H1 (cell line): ENCODE measurements at regions not wholly inside any gene's neighbourhood (a gene's known extent, or its start where the extent isn't known, plus 50 kb on each side); places are given as distances from the start of the nearest gene placed in this dataset.
A peak's percentile ranks its signal among the peaks of the same experiment; 100 is the strongest.

Experiments
- CTCF ChIA-PET: fragments of 300-600 bp; sonication (Branson Sonifier 250); formaldehyde crosslinking; loops from one replicate; lab custom pipeline; 2021; ENCODE audit not compliant: partially characterized antibody; lab: Charles Lee
- POLR2A ChIA-PET: fragments of 300-600 bp; sonication (Branson Sonifier 250); formaldehyde crosslinking; loops from one replicate; lab custom pipeline; 2021; ENCODE audit warnings: inconsistent platforms; ENCODE audit not compliant: partially characterized antibody; lab: Charles Lee
- DNase-seq, 2 experiments: peaks; one replicate each; pipeline versions ENCODE4 v3.0.0 to v3.0.0-alpha.2; 2010 to 2022; ENCODE audit warnings: low spot score in 2 of 2, low read depth in 1 of 2, mixed read lengths in 1 of 2
- FAIRE-seq: peaks from 2 replicates; lab custom pipeline; 2011; peaks lifted over from hg19 to GRCh38; lab: Jason Lieb, UNC
- H2AFZ ChIP-seq: 2 replicates; pipeline ENCODE4 v1.8.1; 2012; ENCODE audit warnings: low read length, inconsistent platforms
- H2AK5ac ChIP-seq: 2 replicates; pipeline ENCODE4 v1.6.1; 2013; ENCODE audit warnings: low read depth, low read length
- H2BK120ac ChIP-seq: replicated peaks from 2 replicates; pipeline ENCODE3; 2013; ENCODE audit warnings: low read depth, low read length, inconsistent platforms
- H2BK12ac ChIP-seq: 2 replicates; pipeline ENCODE4 v1.6.1; 2013; ENCODE audit warnings: low read depth, low read length
- H2BK15ac ChIP-seq: 2 replicates; pipeline ENCODE4 v1.6.1; 2013; ENCODE audit warnings: low read length
- H2BK20ac ChIP-seq: 2 replicates; pipeline ENCODE4 v1.6.1; 2013; ENCODE audit warnings: low read length
- H2BK5ac ChIP-seq: 2 replicates; pipeline ENCODE4 v1.6.1; 2013; ENCODE audit warnings: low read depth, low read length
- H3K14ac ChIP-seq: 2 replicates; pipeline ENCODE4 v1.6.1; 2013; ENCODE audit warnings: inconsistent platforms; ENCODE audit not compliant: insufficient read length
- H3K18ac ChIP-seq: 2 replicates; pipeline ENCODE4 v1.6.1; 2013; ENCODE audit warnings: low read length; ENCODE audit errors: extremely low read depth
- H3K23ac ChIP-seq: 2 replicates; pipeline ENCODE4 v1.6.1; 2013; ENCODE audit warnings: inconsistent platforms; ENCODE audit not compliant: insufficient read length
- H3K23me2 ChIP-seq: 2 replicates; pipeline ENCODE4 v1.6.1; 2013; ENCODE audit warnings: low read depth, low read length
- H3K27ac ChIP-seq: 2 replicates; pipeline ENCODE4 v1.6.1; 2011; ENCODE audit warnings: low read depth, low read length, inconsistent platforms
- H3K27me3 ChIP-seq, 4 experiments: replicated peaks in 1 of 4; 1 replicate in 1 of 4; 2 replicates in 3 of 4; pipeline versions ENCODE4 v1.6.1 to v1.8.1; 2011 to 2013; ENCODE audit warnings: low read length in 3 of 4, mild to moderate bottlenecking in 3 of 4, inconsistent platforms in 2 of 4, mixed read lengths in 2 of 4, moderate library complexity in 1 of 4; ENCODE audit not compliant: control insufficient read depth in 3 of 4, insufficient read depth in 3 of 4; ENCODE audit errors: extremely low read depth in 1 of 4
- H3K36me3 ChIP-seq, 4 experiments: 2 replicates each; pipeline versions ENCODE4 v1.6.1 to v1.8.1; 2011 to 2013; ENCODE audit warnings: mild to moderate bottlenecking in 4 of 4, low read length in 3 of 4, moderate library complexity in 2 of 4, control low read depth in 1 of 4, inconsistent platforms in 1 of 4; ENCODE audit not compliant: insufficient read depth in 4 of 4, control insufficient read depth in 2 of 4
- H3K4ac ChIP-seq: replicated peaks from 2 replicates; pipeline ENCODE3; 2013; ENCODE audit warnings: low read length, low read depth, mixed read lengths, inconsistent platforms; ENCODE audit not compliant: insufficient read length
- H3K4me1 ChIP-seq, 4 experiments: replicated peaks in 1 of 4; 1 replicate in 1 of 4; 2 replicates in 3 of 4; pipeline versions ENCODE4 v1.6.1 to v1.8.1; 2011 to 2013; ENCODE audit warnings: low read length in 3 of 4, inconsistent platforms in 2 of 4, mixed read lengths in 1 of 4; ENCODE audit not compliant: insufficient read depth in 4 of 4, control insufficient read depth in 3 of 4
- H3K4me2 ChIP-seq, 2 experiments: 2 replicates each; pipeline versions ENCODE4 v1.6.1 to v1.8.1; 2011 to 2013; ENCODE audit warnings: low read depth in 2 of 2, low read length in 2 of 2, control low read depth in 1 of 2, inconsistent platforms in 1 of 2, mild to moderate bottlenecking in 1 of 2; ENCODE audit not compliant: insufficient read depth in 1 of 2
- H3K4me3 ChIP-seq, 4 experiments: fragments of 200-600, 300-600 bp in 1 of 4; sonication (generic), shearing (Covaris generic), sonication (Bioruptor Twin) in 1 of 4; 2 replicates each; pipeline versions ENCODE4 v1.5.1 to v1.8.1; 2011 to 2016; ENCODE audit warnings: low read length in 4 of 4, low read depth in 3 of 4, control low read depth in 2 of 4, inconsistent platforms in 2 of 4, mild to moderate bottlenecking in 2 of 4, mixed read lengths in 1 of 4, moderate library complexity in 1 of 4; ENCODE audit not compliant: insufficient read depth in 2 of 4; ENCODE audit errors: extremely low read depth in 1 of 4
- H3K56ac ChIP-seq: replicated peaks from 2 replicates; pipeline ENCODE3; 2013; ENCODE audit warnings: low read depth, mild to moderate bottlenecking, mixed read lengths, low read length, inconsistent platforms; ENCODE audit not compliant: insufficient read length
- H3K79me1 ChIP-seq: 2 replicates; pipeline ENCODE4 v1.6.1; 2013; ENCODE audit warnings: low read depth, low read length, control low read depth
- H3K79me2 ChIP-seq, 2 experiments: 2 replicates each; pipeline versions ENCODE4 v1.6.1 to v1.8.1; 2012 to 2013; ENCODE audit warnings: low read length in 2 of 2, mild to moderate bottlenecking in 2 of 2, inconsistent platforms in 1 of 2; ENCODE audit not compliant: insufficient read depth in 2 of 2, control insufficient read depth in 1 of 2
- H3K9ac ChIP-seq, 4 experiments: replicated peaks in 1 of 4; 1 replicate in 1 of 4; 2 replicates in 3 of 4; pipeline versions ENCODE4 v1.6.1 to v1.8.1; 2011 to 2013; ENCODE audit warnings: low read depth in 3 of 4, low read length in 3 of 4, control low read depth in 2 of 4, mild to moderate bottlenecking in 2 of 4, moderate library complexity in 2 of 4, inconsistent platforms in 1 of 4; ENCODE audit errors: extremely low read depth in 1 of 4
- H3K9me3 ChIP-seq, 2 experiments: 2 replicates each; pipeline versions ENCODE4 v1.6.1 to v1.8.1; 2012 to 2013; ENCODE audit warnings: mild to moderate bottlenecking in 2 of 2, moderate library complexity in 2 of 2, control low read depth in 1 of 2, inconsistent platforms in 1 of 2, low read depth in 1 of 2, low read length in 1 of 2, mixed read lengths in 1 of 2; ENCODE audit not compliant: insufficient read depth in 2 of 2
- H4K20me1 ChIP-seq, 2 experiments: replicated peaks in 1 of 2; 2 replicates each; pipeline versions ENCODE3 to v1.8.1; 2011 to 2013; ENCODE audit warnings: inconsistent platforms in 2 of 2, low read length in 2 of 2, mild to moderate bottlenecking in 1 of 2; ENCODE audit not compliant: insufficient read depth in 2 of 2, control insufficient read depth in 1 of 2
- H4K5ac ChIP-seq: 2 replicates; pipeline ENCODE4 v1.6.1; 2013; ENCODE audit warnings: low read length, low read depth, mixed read lengths, inconsistent platforms; ENCODE audit not compliant: insufficient read length
- H4K8ac ChIP-seq: 2 replicates; pipeline ENCODE4 v1.8.0; 2013; ENCODE audit warnings: mild to moderate bottlenecking, moderate library complexity, low read length, inconsistent platforms; ENCODE audit not compliant: insufficient read depth; ENCODE audit errors: extremely low read depth
- H4K91ac ChIP-seq: replicated peaks from 2 replicates; pipeline ENCODE3; 2013; ENCODE audit warnings: low read length, mixed read lengths, inconsistent platforms; ENCODE audit not compliant: insufficient read length
- EP300 ChIP-seq, 2 experiments: IDR thresholded peaks; 1 replicate in 1 of 2; 2 replicates in 1 of 2; pipeline ENCODE4 v1.6.1; 2011 to 2012; ENCODE audit warnings: low read depth in 2 of 2, low read length in 2 of 2, mild to moderate bottlenecking in 2 of 2, borderline replicate concordance in 1 of 2, inconsistent platforms in 1 of 2, moderate library complexity in 1 of 2
- POLR2A ChIP-seq, 2 experiments: IDR thresholded peaks; 1 replicate in 1 of 2; 2 replicates in 1 of 2; pipeline ENCODE4 v1.6.1; 2011; ENCODE audit warnings: low read depth in 2 of 2, low read length in 2 of 2, mild to moderate bottlenecking in 2 of 2; ENCODE audit errors: control extremely low read depth in 1 of 2
- WGBS, 2 experiments: shearing (Covaris generic) in 1 of 2; methylation state at CpG; one replicate each; pipeline versions ENCODE4 v1.1.6 to v1.1.7; 2013 to 2015; ENCODE audit warnings: low lambda C conversion rate in 2 of 2, mixed read lengths in 2 of 2, inconsistent platforms in 1 of 2, low coverage in 1 of 2, missing lambda C conversion rate in 1 of 2; ENCODE audit not compliant: insufficient replicate concordance in 2 of 2, insufficient coverage in 1 of 2, insufficient read length in 1 of 2; ENCODE audit errors: extremely low coverage in 1 of 2, missing lambda C conversion rate in 1 of 2; 5-methylcytosine and 5-hydroxymethylcytosine counted together

DNA sequence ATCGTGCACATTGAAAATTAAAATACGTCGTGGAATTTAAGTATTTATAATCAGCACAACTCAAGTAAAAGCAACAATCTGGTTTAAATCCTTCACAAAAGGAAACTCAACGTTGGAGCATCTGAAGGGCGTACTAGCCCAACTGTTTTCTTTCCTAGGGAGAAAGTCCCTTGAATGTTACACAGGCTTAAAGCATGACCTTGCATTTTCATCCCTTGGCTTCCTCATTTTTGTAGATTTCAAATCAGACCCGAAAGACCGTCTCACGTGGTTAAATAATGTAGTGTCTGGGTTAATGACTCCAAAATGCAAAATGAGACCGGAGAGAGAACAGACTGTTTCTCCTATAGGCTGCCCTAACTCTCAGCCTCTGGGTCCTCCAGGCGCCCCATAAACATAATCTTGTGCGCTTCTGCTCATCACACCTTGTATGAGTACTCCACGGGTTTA, 249.2 kb upstream of the RREB1 start:
- no peaks in the 10 kb centered on the region; the same call in 1 of the 2 replicates for H3K23me2 ChIP-seq
- H3K4ac ChIP-seq = no peak overlapping the region
- no peaks in the 10 kb centered on the region for H3K79me2 ChIP-seq
- no peaks in the 10 kb centered on the region for H3K36me3 ChIP-seq
- DNase-seq (no peak), FAIRE-seq (no peak)
- H3K27me3 ChIP-seq = no peaks in the 10 kb centered on the region; a peak in 1 of 7 replicates
- H3K4me1 ChIP-seq = peaks cover 6 to 14% (median 11%) of the 10 kb centered on the region in 4 experiments
- no peak overlapping the region for H2AK5ac ChIP-seq
- 0 out of 2 replicates have a peak overlapping the region, but pooled peaks have one; percentile 11 for H2AFZ ChIP-seq
- POLR2A ChIA-PET = no interaction called here
- H2BK5ac ChIP-seq = no peak overlapping the region
- TF ChIP-seq POLR2A (IDR thresholded peaks at IDR 0.05; ENCODE audit: control extremely low read depth in 1 of 2, low read depth in 2 of 2, low read length in 2 of 2) = no peak
- TF ChIP-seq EP300 (IDR thresholded peaks at IDR 0.05; ENCODE audit: borderline replicate concordance in 1 of 2, low read depth in 2 of 2, low read length in 2 of 2) = no peak
- CTCF ChIA-PET = interaction anchor here (0.9 to 1.2 kb wide), 2 partner anchors 11 to 164 kb away, joined by 3 read pairs; no protein-coding TSS in a partner anchor
- H3K27ac ChIP-seq = no peak overlapping the region
- no peak overlapping the region for H4K8ac ChIP-seq
- H3K9me3 ChIP-seq = no peaks in the 10 kb centered on the region
- no peak overlapping the region for H3K23ac ChIP-seq
- no peaks in the 10 kb centered on the region for H4K20me1 ChIP-seq
- 80% methylated on average over 12 of the region's 12 CpGs; no CpG with 5 or more reads in 1 of the 2 experiments for WGBS, 2 experiments
- H2BK20ac ChIP-seq = no peak overlapping the region
- H3K14ac ChIP-seq = no peak overlapping the region
- no peak overlapping the region for H3K4me3 ChIP-seq
- no peak overlapping the region for H2BK120ac ChIP-seq
- H2BK15ac ChIP-seq = no peak overlapping the region
- no peak overlapping the region for H2BK12ac ChIP-seq
- H4K5ac ChIP-seq = no peak overlapping the region
- H3K79me1 ChIP-seq = no peaks in the 10 kb centered on the region; the same call in 1 of the 2 replicates
- no peak overlapping the region for H3K4me2 ChIP-seq
- H4K91ac ChIP-seq = no peak overlapping the region
- H3K56ac ChIP-seq = no peak overlapping the region
- H3K9ac ChIP-seq = no peak overlapping the region
- H3K18ac ChIP-seq = no peak overlapping the region
